NOMO-1 treated with DMSO at 0.1 percent for 48 hours (cell line): ENCODE measurements at regions not wholly inside any gene's neighbourhood (a gene's known extent, or its start where the extent isn't known, plus 50 kb on each side); places are given as distances from the start of the nearest gene placed in this dataset.
"Not testable (repeated sequence)": the region's sequence is repeated elsewhere in the genome, so short reads cannot be mapped to it uniquely, and the experiment has no call there.

ENCODE experiments used
- DNase-seq: peaks from one replicate; lab custom pipeline; 2025; ENCODE audit not compliant: unreplicated experiment; lab: John Stamatoyannopoulos, UW

- not testable (repeated sequence) for DNase-seq
Observed at GRCh38 chr21:13935396-13936032, 275.2 kb downstream of the LIPI start.

- DNase-seq = not testable (repeated sequence)
Observed at GRCh38 chr21:13934887-13935342, 275.8 kb downstream of the LIPI start.

DNA sequence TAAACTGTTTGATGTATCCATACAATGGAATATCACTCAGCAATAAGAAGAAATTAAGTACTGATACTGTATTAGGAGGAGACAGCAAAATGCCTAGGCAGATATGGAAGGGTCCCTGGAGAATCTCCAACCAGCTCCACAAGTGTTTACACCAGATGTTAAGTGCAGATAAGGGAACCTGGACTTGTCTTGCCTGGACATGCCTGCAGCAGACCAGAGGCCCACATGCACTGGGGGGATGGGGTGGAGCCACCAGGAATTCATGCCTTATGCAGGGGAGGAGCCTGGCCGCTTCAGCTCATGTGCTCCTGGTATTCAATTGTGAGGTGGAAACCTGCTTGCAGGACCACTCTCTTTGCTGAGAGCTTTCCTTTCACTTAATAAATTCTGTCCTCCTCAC is 287.6 kb downstream of the LIPI start:
- not testable (repeated sequence) for DNase-seq

- DNase-seq = not testable (repeated sequence)
Observed at GRCh38 chr21:13921455-13921854, 289.3 kb downstream of the LIPI start.

DNA sequence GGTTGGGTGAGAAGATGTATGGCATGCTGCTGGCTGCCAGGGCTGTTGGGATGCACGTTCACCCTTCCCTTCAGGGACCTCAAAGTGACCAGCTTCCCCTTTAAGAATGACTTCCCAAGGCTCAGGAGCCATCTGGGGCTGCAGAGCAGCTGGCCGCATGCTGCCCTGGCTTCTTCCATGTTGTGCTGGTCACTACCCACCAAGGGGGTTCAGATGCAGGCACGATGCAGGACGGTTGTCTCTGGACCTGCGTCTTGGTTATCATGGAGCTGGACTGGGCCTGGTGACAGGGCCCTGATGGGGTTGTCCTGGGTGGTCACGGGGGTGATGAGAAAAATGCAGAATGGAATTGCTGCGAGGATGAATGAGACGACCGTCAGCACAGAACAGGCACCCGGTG is 297.8 kb downstream of the POTED start:
- DNase-seq = not testable (repeated sequence)

- DNase-seq = not testable (repeated sequence)
Observed at GRCh38 chr21:13896596-13897247, 287.1 kb downstream of the POTED start.

- DNase-seq = not testable (repeated sequence)
Observed at GRCh38 chr21:13893617-13894016, 284.0 kb downstream of the POTED start.

DNA sequence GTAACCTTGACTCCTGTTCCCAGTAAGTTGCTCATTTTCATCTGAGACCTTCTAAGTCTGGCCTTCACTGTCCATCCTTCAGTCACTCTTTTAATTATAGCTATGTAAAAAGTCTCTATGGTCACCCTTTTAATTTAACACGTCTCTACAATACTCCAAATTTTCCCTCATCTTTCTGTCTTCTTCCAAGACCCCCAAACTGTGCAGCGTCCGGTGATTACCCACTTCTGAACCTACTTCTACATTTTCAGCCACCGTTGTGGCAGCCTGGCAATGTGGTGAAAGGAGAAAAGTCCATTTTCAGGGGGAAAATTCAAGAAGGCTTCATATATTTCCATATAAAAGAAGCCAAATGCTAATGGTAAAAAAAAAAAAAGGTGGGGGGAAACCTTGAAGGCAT is 283.4 kb downstream of the POTED start:
- not testable (repeated sequence) for DNase-seq

DNA sequence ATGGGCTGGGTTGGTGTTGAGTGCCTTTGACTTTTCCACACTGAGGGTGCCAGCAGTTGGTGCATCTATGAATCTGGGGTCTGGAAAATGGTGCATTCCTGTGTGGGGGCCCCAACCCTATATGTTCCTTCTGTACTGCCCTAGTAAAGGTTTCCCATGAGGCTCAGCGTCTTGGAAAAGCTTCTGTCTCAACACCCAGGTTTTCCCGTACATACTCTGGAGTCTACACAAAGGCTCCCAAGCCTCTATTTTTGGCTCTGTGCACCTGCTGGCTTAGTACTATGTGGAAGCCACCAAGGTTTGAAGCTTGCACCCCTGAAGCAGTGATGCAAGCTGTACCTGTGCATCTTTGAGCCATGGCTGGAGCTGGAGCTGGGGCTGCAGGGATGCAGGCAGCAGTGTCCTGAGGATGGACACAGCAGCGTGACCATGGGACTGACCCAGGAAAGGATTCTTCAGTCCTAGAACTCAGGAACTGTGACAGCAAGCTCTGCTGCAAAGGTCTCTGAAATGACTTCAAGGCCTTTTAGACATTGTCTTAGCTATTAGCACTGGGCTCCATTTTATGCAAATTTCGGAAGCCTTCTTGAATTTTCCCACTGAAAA is 282.7 kb downstream of the POTED start:
- not testable (repeated sequence) for DNase-seq

DNA sequence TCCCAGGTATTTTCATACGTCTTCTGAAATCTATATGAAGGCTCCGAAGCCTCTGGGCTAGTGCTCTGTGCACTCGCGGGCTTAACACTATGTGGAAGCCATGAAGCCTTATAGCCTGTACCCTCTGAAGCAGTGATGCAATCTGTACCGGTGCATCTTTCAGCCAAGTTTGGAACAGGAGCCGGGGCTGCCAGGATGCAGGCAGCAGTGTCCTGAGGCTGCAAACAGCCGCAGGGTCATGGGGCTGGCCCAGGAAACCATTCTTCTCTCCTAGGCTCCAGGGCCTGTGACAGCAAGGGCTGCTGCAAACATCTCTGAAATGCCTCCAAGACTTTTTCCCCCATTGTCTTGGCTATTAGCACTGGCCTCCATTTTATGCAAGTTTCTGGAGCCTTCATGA is 279.6 kb downstream of the POTED start:
- not testable (repeated sequence) for DNase-seq

GRCh38 chr21:13883641-13884395 is 274.2 kb downstream of the POTED start:
- DNase-seq = not testable (repeated sequence)

DNA sequence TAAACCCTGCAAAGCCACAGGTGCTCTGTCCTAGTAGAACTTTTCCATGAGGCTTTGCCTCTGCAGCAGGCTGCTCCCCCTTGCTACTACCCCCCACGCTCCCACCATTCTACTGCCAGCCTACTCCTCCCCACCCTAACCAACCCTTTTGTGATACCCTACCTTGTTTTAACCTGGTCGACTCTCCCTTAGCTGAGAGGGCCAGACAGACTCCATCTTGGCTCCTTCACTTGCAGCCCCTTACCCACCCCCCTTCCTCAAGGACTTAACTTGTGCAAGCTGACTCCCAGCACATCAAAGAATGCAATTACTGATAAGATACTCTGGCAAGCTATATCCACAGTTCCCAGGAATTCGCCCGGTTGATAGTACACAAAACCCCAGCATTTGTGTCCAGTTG is 267.9 kb downstream of the POTED start:
- DNase-seq = not testable (repeated sequence)

GRCh38 chr21:13876999-13877398 is 267.4 kb downstream of the POTED start:
- DNase-seq = not testable (repeated sequence)

DNA sequence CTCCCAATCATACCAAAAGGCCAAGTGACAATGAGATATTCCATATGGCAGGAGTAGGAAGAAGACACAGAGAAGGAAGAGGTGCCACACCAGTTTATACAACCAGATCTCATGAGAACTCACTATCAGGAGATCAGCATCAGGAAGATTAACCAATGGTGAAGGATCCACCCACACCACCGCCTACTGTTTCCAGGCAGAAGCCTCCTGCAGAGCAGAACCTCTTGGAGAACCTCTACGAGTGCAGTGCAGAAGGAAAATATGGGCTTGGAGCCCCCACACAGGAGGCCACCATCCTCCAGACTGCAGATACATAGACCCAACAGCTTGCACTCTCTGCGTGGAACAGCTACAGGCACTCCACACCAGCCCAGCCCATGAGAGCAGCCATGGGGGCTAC is 264.4 kb downstream of the POTED start:
- not testable (repeated sequence) for DNase-seq

GRCh38 chr21:13854638-13855037 is 245.1 kb downstream of the POTED start:
- DNase-seq = no peak

DNA sequence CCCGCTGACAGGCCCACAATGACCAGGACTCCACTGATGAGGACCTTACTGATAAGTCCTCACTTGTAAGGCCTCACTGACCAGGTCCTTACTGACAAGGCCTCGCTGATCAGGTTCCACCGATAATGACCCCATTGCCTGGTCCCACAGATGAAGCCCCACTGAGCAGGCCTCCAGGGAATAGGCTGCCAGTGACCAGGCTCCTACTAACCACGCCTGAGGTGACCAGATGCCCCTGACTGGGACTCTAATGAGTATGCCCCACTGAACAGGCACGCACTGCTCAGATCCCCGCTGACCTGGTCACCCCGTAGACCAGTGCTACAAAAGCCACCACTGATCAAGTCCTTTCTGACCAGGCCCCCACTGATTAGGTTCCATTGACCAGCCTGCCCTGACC is 241.2 kb downstream of the POTED start:
- not testable (repeated sequence) for DNase-seq

DNA sequence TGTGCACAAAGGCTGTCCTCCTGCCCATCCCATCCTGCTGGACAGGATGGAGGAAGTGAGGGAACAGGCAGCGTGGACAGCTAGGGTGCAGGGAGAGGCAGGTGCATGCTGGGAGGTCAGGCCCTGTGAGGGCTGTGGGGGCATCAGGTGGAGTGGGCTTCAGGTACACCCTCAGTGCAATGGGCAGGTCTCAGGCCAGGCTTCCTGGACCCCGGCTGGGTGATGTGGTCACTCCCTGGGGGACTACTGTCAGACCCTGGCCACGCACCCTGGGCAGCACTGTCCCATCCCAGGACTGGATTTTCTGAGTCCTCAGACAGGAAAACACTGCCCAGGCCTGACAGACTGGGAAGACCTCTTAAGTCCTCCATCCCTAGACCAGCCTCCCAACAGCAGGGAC is 239.9 kb downstream of the POTED start:
- not testable (repeated sequence) for DNase-seq

- DNase-seq = not testable (repeated sequence)
Observed at GRCh38 chr21:13846718-13847117, 237.1 kb downstream of the POTED start.

- DNase-seq = not testable (repeated sequence)
Observed at GRCh38 chr21:13844574-13844973, 235.0 kb downstream of the POTED start.

DNA sequence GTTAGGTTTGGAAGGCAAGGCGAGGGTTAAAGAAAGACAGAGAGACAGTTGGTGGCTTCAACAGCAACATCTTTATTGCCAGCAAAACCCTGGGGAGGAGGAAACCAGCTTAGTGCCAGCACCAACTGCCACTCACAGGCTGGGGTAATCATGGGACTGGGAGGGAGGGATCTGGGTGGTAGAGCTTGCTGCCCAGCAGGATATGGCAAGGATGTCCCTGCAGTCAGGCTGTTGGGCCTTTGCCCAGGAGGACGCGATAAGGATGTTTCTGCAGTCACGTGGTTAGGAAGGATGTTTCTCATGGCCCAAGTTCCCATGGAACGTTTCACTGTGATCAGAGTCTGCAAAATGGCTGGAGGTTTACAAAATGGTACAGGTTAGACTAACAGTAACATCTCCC is 233.5 kb downstream of the POTED start:
- not testable (repeated sequence) for DNase-seq

GRCh38 chr21:13827666-13828065 is 218.1 kb downstream of the POTED start:
- DNase-seq = not testable (repeated sequence)
